Hepatocyte (in vitro differentiated cells): ENCODE measurements at regions not wholly inside any gene's neighbourhood (a gene's known extent, or its start where the extent isn't known, plus 50 kb on each side); places are given as distances from the start of the nearest gene placed in this dataset.
A peak's percentile ranks its signal among the peaks of the same experiment; 100 is the strongest.

Source experiments
- DNase-seq: peaks from one replicate; pipeline ENCODE4 v3.0.0-alpha.2; 2016; ENCODE audit warnings: low spot score
- H2AFZ ChIP-seq: fragments of 200-600 bp; sonication (generic); 2 replicates; pipeline ENCODE4 v1.6.0; 2016; ENCODE audit warnings: antibody characterized with exemption, mild to moderate bottlenecking
- H3K27ac ChIP-seq: fragments of 200-600 bp; sonication (generic); 2 replicates; pipeline ENCODE4 v1.5.1; 2016; ENCODE audit warnings: mild to moderate bottlenecking
- H3K27me3 ChIP-seq: fragments of 200-600 bp; sonication (generic); 2 replicates; pipeline ENCODE4 v1.6.1; 2016
- H3K36me3 ChIP-seq: fragments of 200-600 bp; sonication (generic); replicated peaks from 2 replicates; pipeline ENCODE4 v1.5.1; 2016; ENCODE audit warnings: low read depth; ENCODE audit not compliant: insufficient read depth
- H3K4me1 ChIP-seq: fragments of 200-600 bp; sonication (generic); 2 replicates; pipeline ENCODE4 v1.5.1; 2016; ENCODE audit warnings: mild to moderate bottlenecking, moderate library complexity; ENCODE audit not compliant: insufficient read depth
- H3K4me2 ChIP-seq: fragments of 200-600 bp; sonication (generic); 2 replicates; pipeline ENCODE4 v1.6.0; 2016
- H3K4me3 ChIP-seq: fragments of 200-600 bp; sonication (generic); 2 replicates; pipeline ENCODE4 v1.5.1; 2016; ENCODE audit warnings: mild to moderate bottlenecking
- H3K79me2 ChIP-seq: fragments of 200-600 bp; sonication (generic); 2 replicates; pipeline ENCODE4 v1.6.0; 2017; ENCODE audit warnings: mild to moderate bottlenecking
- H3K9me2 ChIP-seq: fragments of 200-600 bp; sonication (generic); replicated peaks from 2 replicates; pipeline ENCODE4 v1.6.0; 2017; ENCODE audit warnings: mild to moderate bottlenecking; ENCODE audit not compliant: insufficient read depth
- H3K9me3 ChIP-seq: fragments of 200-600 bp; sonication (generic); 2 replicates; pipeline ENCODE4 v1.5.1; 2016; ENCODE audit warnings: low read depth, mild to moderate bottlenecking
- H4K20me1 ChIP-seq: fragments of 200-600 bp; sonication (generic); 2 replicates; pipeline ENCODE4 v1.6.0; 2016; ENCODE audit warnings: mild to moderate bottlenecking; ENCODE audit not compliant: insufficient read depth, poor library complexity, severe bottlenecking
- CTCF ChIP-seq: fragments of 200-600 bp; sonication (generic); IDR thresholded peaks from 2 replicates; pipeline ENCODE4 v1.5.1; 2016; ENCODE audit warnings: antibody characterized with exemption, mild to moderate bottlenecking; ENCODE audit not compliant: poor library complexity
- EZH2 ChIP-seq: fragments of 200-600 bp; sonication (generic); IDR thresholded peaks from 2 replicates; pipeline ENCODE4 v1.6.1; 2016; ENCODE audit warnings: antibody characterized with exemption, mild to moderate bottlenecking, borderline replicate concordance
- EZH2phosphoT487 ChIP-seq: fragments of 200-600 bp; sonication (generic); IDR thresholded peaks from one replicate; pipeline ENCODE4 v1.6.1; 2018; ENCODE audit warnings: antibody characterized with exemption, mild to moderate bottlenecking, low read depth, moderate library complexity; ENCODE audit not compliant: unreplicated experiment, severe bottlenecking
- whole genome bisulfite sequencing: methylation state at CpG from one replicate; pipeline ENCODE4 v1.1.6; 2016; ENCODE audit warnings: low lambda C conversion rate; ENCODE audit errors: missing lambda C conversion rate; 5-methylcytosine and 5-hydroxymethylcytosine counted together

GRCh38 chr12:118853634-118854033, 127.7 kb upstream of the SRRM4 start:
- Histone ChIP-seq H2AFZ (no peak overlapping the region), H3K4me2 (no peak overlapping the region), H3K9me3 (no peaks in the 10 kb centered on the region), H3K9me2 (no peaks in the 10 kb centered on the region), H3K27ac (no peak overlapping the region), H3K4me1 (no peaks in the 10 kb centered on the region), H3K36me3 (no peaks in the 10 kb centered on the region), H4K20me1 (no peaks in the 10 kb centered on the region), H3K79me2 (no peaks in the 10 kb centered on the region), H3K27me3 (peaks cover 4% of the 10 kb centered on the region), H3K4me3 (no peak overlapping the region)
- DNase-seq, result peak; percentile 7
- WGBS, result 71% methylated on average over 4 of the region's 4 CpGs
- TF ChIP-seq EZH2 (no peak), CTCF (no peak), EZH2phosphoT487 (no peak)

GRCh38 chr12:118855858-118856257, 125.5 kb upstream of the SRRM4 start:
- 89% methylated on average over 2 of the region's 2 CpGs for WGBS
- no peak for TF ChIP-seq EZH2
- TF ChIP-seq EZH2phosphoT487, result no peak
- TF ChIP-seq CTCF, result no peak
- Histone ChIP-seq H2AFZ (no peak overlapping the region), H3K9me3 (no peaks in the 10 kb centered on the region), H3K4me3 (no peak overlapping the region), H3K4me2 (no peak overlapping the region), H3K9me2 (no peaks in the 10 kb centered on the region), H3K36me3 (no peaks in the 10 kb centered on the region), H3K4me1 (no peaks in the 10 kb centered on the region), H3K27me3 (peaks cover 4% of the 10 kb centered on the region), H3K79me2 (no peaks in the 10 kb centered on the region), H4K20me1 (no peaks in the 10 kb centered on the region), H3K27ac (no peak overlapping the region)
- no peak for DNase-seq

GRCh38 chr12:118866346-118866745, 115.0 kb upstream of the SRRM4 start:
- peak; percentile 6 for DNase-seq

More at GRCh38 chr12:118866346-118866745, 115.0 kb upstream of the SRRM4 start:
- Histone ChIP-seq H3K9me3 (no peaks in the 10 kb centered on the region), H2AFZ (no peak overlapping the region), H3K4me1 (no peaks in the 10 kb centered on the region), H3K9me2 (no peaks in the 10 kb centered on the region), H3K27ac (no peak overlapping the region), H3K79me2 (no peaks in the 10 kb centered on the region), H3K36me3 (no peaks in the 10 kb centered on the region), H3K27me3 (no peaks in the 10 kb centered on the region), H3K4me3 (no peak overlapping the region), H4K20me1 (no peaks in the 10 kb centered on the region), H3K4me2 (no peak overlapping the region)
- WGBS, result 26% methylated on average over 3 of the region's 3 CpGs
- TF ChIP-seq CTCF (no peak), EZH2phosphoT487 (no peak), EZH2 (no peak)
